ENCODE measurements at regions not wholly inside any gene's neighbourhood (a gene's known extent, or its start where the extent isn't known, plus 50 kb on each side); places are given as distances from the start of the nearest gene placed in this dataset.

GRCh38 chr4:4759232-4759631, 100.2 kb upstream of the MSX1 start:
- H3K27me3 Mint-ChIP-seq (ENCODE audit: unreplicated experiment) = no peaks in the 10 kb centered on the region
- no peak overlapping the region for H3K27ac Mint-ChIP-seq (ENCODE audit: unreplicated experiment)
- DNase-seq = no peak
- no peak overlapping the region for H3K4me3 Mint-ChIP-seq (ENCODE audit: low read depth, unreplicated experiment)
- no peaks in the 10 kb centered on the region for H3K4me1 Mint-ChIP-seq (ENCODE audit: low read depth, unreplicated experiment)
- BruUV-seq (replicated peaks) = no TSS peak
- CTCF ChIA-PET = no interaction called here
- no peak for TF ChIP-seq CTCF (IDR thresholded peaks at IDR 0.05; ENCODE audit: unreplicated experiment)
- intact Hi-C loops (cut with micrococcal nuclease; ENCODE audit: unreplicated experiment) = no loop called here
- peaks cover 2% of the 10 kb centered on the region for H3K9me3 Mint-ChIP-seq (ENCODE audit: low read depth, unreplicated experiment)
- H3K36me3 Mint-ChIP-seq (ENCODE audit: insufficient read depth, unreplicated experiment) = no peaks in the 10 kb centered on the region

GRCh38 chr4:4758681-4759080, 100.8 kb upstream of the MSX1 start:
- Mint-ChIP-seq H3K36me3 (ENCODE audit: insufficient read depth, unreplicated experiment) (no peaks in the 10 kb centered on the region), H3K4me1 (ENCODE audit: low read depth, unreplicated experiment) (no peaks in the 10 kb centered on the region), H3K9me3 (ENCODE audit: low read depth, unreplicated experiment) (peaks cover 2% of the 10 kb centered on the region), H3K4me3 (ENCODE audit: low read depth, unreplicated experiment) (no peak overlapping the region), H3K27ac (ENCODE audit: unreplicated experiment) (no peak overlapping the region), H3K27me3 (ENCODE audit: unreplicated experiment) (no peaks in the 10 kb centered on the region)
- BruUV-seq (replicated peaks) = no TSS peak
- intact Hi-C loops (cut with micrococcal nuclease; ENCODE audit: unreplicated experiment) = no loop called here
- CTCF ChIA-PET = no interaction called here
- no peak for DNase-seq
- no peak for TF ChIP-seq CTCF (IDR thresholded peaks at IDR 0.05; ENCODE audit: unreplicated experiment)

GRCh38 chr4:4755306-4755705, 104.2 kb upstream of the MSX1 start:
- BruUV-seq (replicated peaks) = no TSS peak
- H3K27me3 Mint-ChIP-seq (ENCODE audit: unreplicated experiment) = no peaks in the 10 kb centered on the region
- CTCF ChIA-PET = no interaction called here

GRCh38 chr4:4754641-4755040, 104.8 kb upstream of the MSX1 start:
- no TSS peak for BruUV-seq (replicated peaks)
- no peak for TF ChIP-seq CTCF (IDR thresholded peaks at IDR 0.05; ENCODE audit: unreplicated experiment)

More at GRCh38 chr4:4755306-4755705, 104.2 kb upstream of the MSX1 start:
- Mint-ChIP-seq H3K4me1 (ENCODE audit: low read depth, unreplicated experiment) (no peaks in the 10 kb centered on the region), H3K9me3 (ENCODE audit: low read depth, unreplicated experiment) (peaks cover 2% of the 10 kb centered on the region), H3K4me3 (ENCODE audit: low read depth, unreplicated experiment) (no peak overlapping the region), H3K27ac (ENCODE audit: unreplicated experiment) (no peak overlapping the region), H3K36me3 (ENCODE audit: insufficient read depth, unreplicated experiment) (no peaks in the 10 kb centered on the region)
- intact Hi-C loops (cut with micrococcal nuclease; ENCODE audit: unreplicated experiment) = no loop called here
- no peak for DNase-seq
- TF ChIP-seq CTCF (IDR thresholded peaks at IDR 0.05; ENCODE audit: unreplicated experiment) = no peak

GRCh38 chr4:4753643-4754042, 105.8 kb upstream of the MSX1 start:
- no peaks in the 10 kb centered on the region for H3K36me3 Mint-ChIP-seq (ENCODE audit: insufficient read depth, unreplicated experiment)
- H3K4me1 Mint-ChIP-seq (ENCODE audit: low read depth, unreplicated experiment) = no peaks in the 10 kb centered on the region
- no peak for DNase-seq
- TF ChIP-seq CTCF (IDR thresholded peaks at IDR 0.05; ENCODE audit: unreplicated experiment) = no peak
- H3K9me3 Mint-ChIP-seq (ENCODE audit: low read depth, unreplicated experiment) = peaks cover 2% of the 10 kb centered on the region
- H3K4me3 Mint-ChIP-seq (ENCODE audit: low read depth, unreplicated experiment) = no peak overlapping the region
- no TSS peak for BruUV-seq (replicated peaks)
- H3K27ac Mint-ChIP-seq (ENCODE audit: unreplicated experiment) = no peak overlapping the region
- CTCF ChIA-PET = no interaction called here
- intact Hi-C loops (cut with micrococcal nuclease; ENCODE audit: unreplicated experiment) = no loop called here
- H3K27me3 Mint-ChIP-seq (ENCODE audit: unreplicated experiment) = no peaks in the 10 kb centered on the region

More at GRCh38 chr4:4754641-4755040, 104.8 kb upstream of the MSX1 start:
- H3K4me1 Mint-ChIP-seq (ENCODE audit: low read depth, unreplicated experiment) = no peaks in the 10 kb centered on the region
- H3K9me3 Mint-ChIP-seq (ENCODE audit: low read depth, unreplicated experiment) = peaks cover 2% of the 10 kb centered on the region
- no peaks in the 10 kb centered on the region for H3K36me3 Mint-ChIP-seq (ENCODE audit: insufficient read depth, unreplicated experiment)
- CTCF ChIA-PET = no interaction called here
- no peak overlapping the region for H3K27ac Mint-ChIP-seq (ENCODE audit: unreplicated experiment)
- H3K4me3 Mint-ChIP-seq (ENCODE audit: low read depth, unreplicated experiment) = no peak overlapping the region
- intact Hi-C loops (cut with micrococcal nuclease; ENCODE audit: unreplicated experiment) = no loop called here
- DNase-seq = no peak
- no peaks in the 10 kb centered on the region for H3K27me3 Mint-ChIP-seq (ENCODE audit: unreplicated experiment)
